Left ventricle myocardium inferior (tissue), 1 donor: ENCODE measurements at regions not wholly inside any gene's neighbourhood (a gene's known extent, or its start where the extent isn't known, plus 50 kb on each side); places are given as distances from the start of the nearest gene placed in this dataset.
"Not testable (repeated sequence)": the region's sequence is repeated elsewhere in the genome, so short reads cannot be mapped to it uniquely, and the experiment has no call there.

Experiments
- DNase-seq: peaks from one replicate; pipeline ENCODE4 v3.0.0-alpha.2; 2020
- H3K27ac ChIP-seq: fragments of 200-600 bp; replicated peaks from 2 replicates; pipeline ENCODE4 v1.8.0; 2021
- H3K27me3 ChIP-seq: fragments of 200-600 bp; 2 replicates; pipeline ENCODE4 v1.8.0; 2021; ENCODE audit warnings: low read depth
- H3K36me3 ChIP-seq: fragments of 200-600 bp; 2 replicates; pipeline ENCODE4 v1.8.0; 2021
- H3K4me1 ChIP-seq: fragments of 200-600 bp; 2 replicates; pipeline ENCODE4 v1.8.0; 2021
- H3K4me3 ChIP-seq: fragments of 200-600 bp; 2 replicates; pipeline ENCODE4 v1.8.0; 2021; ENCODE audit warnings: mild to moderate bottlenecking, moderate library complexity
- H3K9me3 ChIP-seq: fragments of 200-600 bp; replicated peaks from 2 replicates; pipeline ENCODE4 v1.8.0; 2021
- CTCF ChIP-seq: fragments of 200-600 bp; IDR thresholded peaks from 2 replicates; pipeline ENCODE4 v1.8.0; 2021; ENCODE audit warnings: antibody characterized with exemption, mild to moderate bottlenecking, borderline replicate concordance
- intact Hi-C: fragments of 100-400 bp; cut with micrococcal nuclease; formaldehyde crosslinking; loops from one replicate; pipeline ENCODE4 v1.11.0; 2022
- donor health status: DM: no; HTN: yes; CAD: no; lungs with severe emphysema.

- DNase-seq = no peak
- Histone ChIP-seq H3K4me1 (no peaks in the 10 kb centered on the region), H3K9me3 (peaks cover 22% of the 10 kb centered on the region), H3K4me3 (no peak overlapping the region), H3K27ac (no peak overlapping the region), H3K27me3 (peaks cover 24% of the 10 kb centered on the region), H3K36me3 (no peaks in the 10 kb centered on the region)
- intact Hi-C loops = no loop called here
- peak; percentile 82 for TF ChIP-seq CTCF
Measured at GRCh38 chr1:239987103-239987745, 104.5 kb upstream of the FMN2 start.

GRCh38 chr1:239989990-239990389 lies 101.7 kb upstream of the FMN2 start:
- Histone ChIP-seq H3K36me3 (no peaks in the 10 kb centered on the region), H3K27ac (no peak overlapping the region), H3K9me3 (peaks cover 12% of the 10 kb centered on the region), H3K4me1 (no peaks in the 10 kb centered on the region), H3K27me3 (peaks cover 40% of the 10 kb centered on the region), H3K4me3 (no peak overlapping the region)
- intact Hi-C loops = no loop called here
- no peak for DNase-seq
- no peak for TF ChIP-seq CTCF

- intact Hi-C loops, H3K4me1 ChIP-seq, DNase-seq, H3K27ac ChIP-seq, H3K36me3 ChIP-seq, H3K4me3 ChIP-seq, H3K9me3 ChIP-seq: not testable (repeated sequence)
- H3K27me3 ChIP-seq = peaks cover 62% of the 10 kb centered on the region
Measured at GRCh38 chr1:239992566-239992965, 99.1 kb upstream of the FMN2 start.

GRCh38 chr1:239993366-239993765 lies 98.3 kb upstream of the FMN2 start:
- Histone ChIP-seq H3K4me3 (no peak overlapping the region), H3K27ac (no peak overlapping the region), H3K9me3 (no peaks in the 10 kb centered on the region), H3K4me1 (peaks cover 10% of the 10 kb centered on the region), H3K36me3 (no peaks in the 10 kb centered on the region), H3K27me3 (peaks cover 70% of the 10 kb centered on the region)
- intact Hi-C loops = no loop called here
- no peak for TF ChIP-seq CTCF
- DNase-seq = no peak

GRCh38 chr1:239995281-239995680 lies 96.4 kb upstream of the FMN2 start:
- no peaks in the 10 kb centered on the region for H3K9me3 ChIP-seq
- peaks cover 10% of the 10 kb centered on the region for H3K4me1 ChIP-seq
- no peak for TF ChIP-seq CTCF
- no peak for DNase-seq
- no peaks in the 10 kb centered on the region for H3K36me3 ChIP-seq
- peaks cover 89% of the 10 kb centered on the region for H3K27me3 ChIP-seq
- H3K27ac ChIP-seq = no peak overlapping the region
- no peak overlapping the region for H3K4me3 ChIP-seq
- intact Hi-C loops = no loop called here

GRCh38 chr1:239997160-239997514 lies 94.5 kb upstream of the FMN2 start:
- no peak for TF ChIP-seq CTCF
- Histone ChIP-seq H3K4me3 (no peak overlapping the region), H3K27ac (no peak overlapping the region), H3K4me1 (peaks cover 10% of the 10 kb centered on the region), H3K27me3 (peaks cover 95% of the 10 kb centered on the region), H3K36me3 (no peaks in the 10 kb centered on the region), H3K9me3 (no peaks in the 10 kb centered on the region)
- no peak for DNase-seq
- intact Hi-C loops = no loop called here
